ENCODE measurements at regions not wholly inside any gene's neighbourhood (a gene's known extent, or its start where the extent isn't known, plus 50 kb on each side); places are given as distances from the start of the nearest gene placed in this dataset.

DNA sequence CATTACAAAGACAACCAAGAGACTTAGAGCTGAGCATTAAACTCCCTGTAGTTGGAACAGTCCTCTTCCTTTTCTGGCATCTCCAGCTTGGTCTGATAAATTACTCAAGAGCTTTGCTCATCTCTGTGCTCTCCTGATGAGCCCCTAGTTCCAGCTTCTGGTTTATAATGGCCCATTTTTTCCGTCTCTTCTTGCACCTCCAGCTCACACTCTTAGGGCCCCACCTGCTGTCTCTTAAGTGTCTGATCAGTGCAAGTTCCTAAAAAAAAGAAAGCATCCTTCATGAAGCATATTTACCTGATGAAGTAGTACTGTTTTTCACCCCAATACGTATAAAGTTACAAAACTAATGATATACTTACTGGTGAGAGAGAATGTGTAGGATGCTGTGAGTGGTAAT lies 822.9 kb downstream of the RNF144A start:
- TF ChIP-seq, protein P1, sequence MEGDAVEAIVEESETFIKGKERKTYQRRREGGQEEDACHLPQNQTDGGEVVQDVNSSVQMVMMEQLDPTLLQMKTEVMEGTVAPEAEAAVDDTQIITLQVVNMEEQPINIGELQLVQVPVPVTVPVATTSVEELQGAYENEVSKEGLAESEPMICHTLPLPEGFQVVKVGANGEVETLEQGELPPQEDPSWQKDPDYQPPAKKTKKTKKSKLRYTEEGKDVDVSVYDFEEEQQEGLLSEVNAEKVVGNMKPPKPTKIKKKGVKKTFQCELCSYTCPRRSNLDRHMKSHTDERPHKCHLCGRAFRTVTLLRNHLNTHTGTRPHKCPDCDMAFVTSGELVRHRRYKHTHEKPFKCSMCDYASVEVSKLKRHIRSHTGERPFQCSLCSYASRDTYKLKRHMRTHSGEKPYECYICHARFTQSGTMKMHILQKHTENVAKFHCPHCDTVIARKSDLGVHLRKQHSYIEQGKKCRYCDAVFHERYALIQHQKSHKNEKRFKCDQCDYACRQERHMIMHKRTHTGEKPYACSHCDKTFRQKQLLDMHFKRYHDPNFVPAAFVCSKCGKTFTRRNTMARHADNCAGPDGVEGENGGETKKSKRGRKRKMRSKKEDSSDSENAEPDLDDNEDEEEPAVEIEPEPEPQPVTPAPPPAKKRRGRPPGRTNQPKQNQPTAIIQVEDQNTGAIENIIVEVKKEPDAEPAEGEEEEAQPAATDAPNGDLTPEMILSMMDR (IDR thresholded peaks at IDR 0.05; ENCODE audit: low read depth, low read length) = no peak
- TF ChIP-seq MYC (IDR thresholded peaks at IDR 0.05; ENCODE audit: low read depth, low read length) = no peak
- no peak overlapping the region for H3K4me3 ChIP-seq (ENCODE audit: low read depth, low read length)
- DNase-seq (ENCODE audit: low read depth) = no peak

DNA sequence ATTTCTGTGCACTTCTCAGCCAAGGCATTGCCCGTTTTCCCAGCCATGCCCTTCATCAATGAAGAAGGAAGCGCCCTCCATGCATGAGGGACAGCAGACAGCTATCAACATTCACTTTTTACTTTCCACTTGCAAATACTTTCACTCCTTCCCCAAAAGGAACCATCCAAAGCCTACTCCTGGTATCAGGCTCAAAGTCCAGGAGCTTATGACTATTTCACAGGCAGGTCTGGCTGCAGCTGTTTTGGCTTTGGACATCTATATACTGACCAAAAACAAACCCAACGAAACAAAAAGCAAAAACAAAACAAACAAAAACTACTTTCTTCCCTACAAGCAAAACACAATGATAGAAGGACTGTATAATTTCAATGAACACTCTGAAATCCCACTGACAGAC lies 825.1 kb downstream of the RNF144A start:
- DNase-seq (ENCODE audit: low read depth) = no peak
- TF ChIP-seq POLR2A (IDR thresholded peaks at IDR 0.05; ENCODE audit: extremely low read depth, insufficient read length) = no peak
- no peak overlapping the region for H3K4me3 ChIP-seq (ENCODE audit: low read depth, low read length)

DNA sequence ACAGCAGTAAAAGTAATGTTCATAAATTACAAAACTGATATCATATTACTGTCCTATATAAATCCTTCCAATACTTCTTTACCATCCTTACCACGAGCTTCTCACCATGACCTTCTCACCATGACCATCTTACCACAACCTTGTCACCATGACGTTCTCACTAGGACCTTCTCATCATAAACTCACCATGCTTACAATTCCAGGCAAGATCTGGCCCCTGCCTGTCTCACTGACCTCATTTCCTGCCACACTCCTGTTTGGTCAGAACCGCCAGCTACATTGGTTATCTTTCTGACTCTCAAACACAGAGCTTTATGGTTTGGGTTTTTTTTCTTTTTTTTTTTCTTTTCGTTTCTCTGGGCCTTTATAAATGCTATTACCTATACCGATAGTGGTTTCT lies 827.6 kb downstream of the RNF144A start:
- TF ChIP-seq, protein P1 (IDR thresholded peaks at IDR 0.05; ENCODE audit: low read depth, low read length) = no peak
- TF ChIP-seq, protein P2, sequence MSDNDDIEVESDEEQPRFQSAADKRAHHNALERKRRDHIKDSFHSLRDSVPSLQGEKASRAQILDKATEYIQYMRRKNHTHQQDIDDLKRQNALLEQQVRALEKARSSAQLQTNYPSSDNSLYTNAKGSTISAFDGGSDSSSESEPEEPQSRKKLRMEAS (IDR thresholded peaks at IDR 0.05; ENCODE audit: low read depth, low read length) = no peak
- no peak for TF ChIP-seq MYC (IDR thresholded peaks at IDR 0.05; ENCODE audit: low read depth, low read length)
- no peak for TF ChIP-seq POLR2A (IDR thresholded peaks at IDR 0.05; ENCODE audit: extremely low read depth, insufficient read length)
- no peak overlapping the region for H3K4me3 ChIP-seq (ENCODE audit: low read depth, low read length)
- no peak for DNase-seq (ENCODE audit: low read depth)

DNA sequence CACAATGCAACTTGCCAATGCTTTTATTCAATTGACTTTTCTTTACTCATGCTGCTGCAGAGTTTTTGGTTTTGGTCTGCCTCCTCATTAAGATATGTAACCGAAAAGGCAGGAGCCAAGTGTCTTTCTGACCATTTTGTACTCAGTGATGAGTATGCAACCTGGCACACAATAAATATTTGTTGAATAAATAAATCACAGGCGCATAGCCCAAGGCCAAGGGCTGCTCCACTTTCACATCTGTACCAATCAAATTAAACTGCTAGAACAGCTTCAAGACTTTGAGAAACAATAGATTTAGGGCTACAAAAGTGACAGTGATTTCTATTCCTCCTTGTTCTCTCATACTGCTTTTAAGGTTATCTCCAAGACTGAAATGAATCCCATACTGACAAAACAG lies 828.2 kb downstream of the RNF144A start:
- DNase-seq (ENCODE audit: low read depth) = no peak
- no peak for TF ChIP-seq MYC (IDR thresholded peaks at IDR 0.05; ENCODE audit: low read depth, low read length)
- no peak overlapping the region for H3K4me3 ChIP-seq (ENCODE audit: low read depth, low read length)

DNA sequence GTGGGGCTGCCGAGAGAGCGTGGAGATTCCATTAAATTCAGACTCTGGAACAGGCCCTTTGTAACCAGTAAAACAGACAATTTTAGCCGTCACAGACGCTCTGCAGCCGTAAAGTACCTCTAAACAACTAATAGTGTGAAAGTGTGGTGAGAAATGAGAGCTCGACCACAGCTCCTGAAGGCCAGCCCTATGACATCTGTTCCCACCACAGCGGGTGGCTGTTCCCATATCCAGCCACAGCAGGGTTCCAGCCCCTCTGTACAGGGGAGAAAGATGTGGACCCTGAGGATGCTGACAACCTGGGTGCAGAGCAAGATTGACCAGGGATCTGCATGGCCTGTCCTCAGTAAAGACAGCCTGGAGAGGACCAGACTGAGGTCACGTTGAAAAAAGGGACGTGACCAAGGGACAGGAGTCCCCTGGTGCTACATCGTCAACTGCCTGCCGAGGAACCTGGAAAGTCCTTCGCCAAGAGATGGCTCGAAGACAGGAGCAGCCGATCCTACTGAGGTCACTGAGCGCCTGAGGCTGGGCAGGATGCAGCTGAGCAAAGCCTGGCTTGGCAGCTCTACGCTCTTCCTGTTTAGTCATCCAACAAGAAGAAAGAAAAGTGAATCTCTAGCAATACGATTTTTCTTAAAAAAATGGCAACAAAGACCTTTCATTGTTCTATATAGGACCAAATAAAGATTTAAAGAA lies 831.7 kb downstream of the RNF144A start:
- TF ChIP-seq MYC (IDR thresholded peaks at IDR 0.05; ENCODE audit: low read depth, low read length) = no peak
- H3K4me3 ChIP-seq (ENCODE audit: low read depth, low read length) = no peak overlapping the region
- DNase-seq (ENCODE audit: low read depth) = no peak

DNA sequence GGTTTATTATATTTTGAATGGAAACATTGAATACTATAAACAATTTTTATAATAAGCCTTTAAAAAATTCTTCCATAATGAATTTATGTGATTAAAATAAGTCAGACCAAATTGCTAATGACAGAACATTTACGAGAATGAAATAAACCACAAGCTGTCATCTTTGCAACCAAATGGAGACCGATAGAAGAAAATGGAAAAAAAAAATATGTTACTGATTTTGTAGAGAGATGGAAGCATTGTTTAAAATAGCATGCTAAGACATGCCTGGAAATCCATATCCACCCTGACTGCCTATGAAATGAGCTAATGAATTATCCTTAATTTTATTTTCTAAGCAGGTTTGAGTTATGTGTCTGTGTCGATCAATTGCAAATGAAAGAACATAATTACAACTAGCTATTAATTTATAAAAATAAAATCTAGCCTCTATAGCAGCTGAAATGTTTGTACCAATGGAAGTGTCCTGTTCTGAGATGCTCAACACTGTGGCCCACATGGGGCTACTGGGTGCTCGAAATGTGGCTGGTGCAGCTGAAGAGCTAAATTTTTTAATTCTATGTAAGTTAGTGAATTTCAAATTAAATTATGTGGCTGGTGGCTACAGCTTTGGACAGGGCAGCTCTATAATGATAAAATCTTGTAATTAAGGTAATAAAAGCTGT lies 832.8 kb downstream of the RNF144A start:
- H3K4me3 ChIP-seq (ENCODE audit: low read depth, low read length) = no peak overlapping the region
- no peak for DNase-seq (ENCODE audit: low read depth)
- TF ChIP-seq MYC (IDR thresholded peaks at IDR 0.05; ENCODE audit: low read depth, low read length) (no peak), POLR2A (IDR thresholded peaks at IDR 0.05; ENCODE audit: extremely low read depth, insufficient read length) (no peak)
- TF ChIP-seq, protein P1 (IDR thresholded peaks at IDR 0.05; ENCODE audit: low read depth, low read length) = no peak
- TF ChIP-seq, protein P2 (IDR thresholded peaks at IDR 0.05; ENCODE audit: low read depth, low read length) = no peak

DNA sequence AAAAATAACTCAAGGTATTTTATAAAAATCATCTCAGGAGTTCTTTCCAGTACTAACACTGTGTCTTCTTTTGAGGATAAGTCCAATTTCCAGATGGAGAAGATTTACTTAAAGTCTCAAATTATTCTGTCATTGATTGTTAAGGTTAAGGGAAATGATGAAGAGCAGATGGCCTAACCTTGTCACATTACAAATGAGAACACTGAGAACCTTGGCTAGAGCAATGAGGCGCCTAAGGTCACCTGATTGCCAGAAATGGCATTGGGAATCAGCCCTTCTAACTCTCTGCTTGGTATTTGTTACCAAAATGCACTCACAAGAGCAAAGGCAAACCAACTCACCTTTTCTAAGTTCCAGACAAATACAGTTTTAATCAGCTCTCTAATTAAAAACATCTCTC lies 835.1 kb downstream of the RNF144A start:
- no peak for DNase-seq (ENCODE audit: low read depth)
- TF ChIP-seq MYC (IDR thresholded peaks at IDR 0.05; ENCODE audit: low read depth, low read length) = no peak
- TF ChIP-seq, protein P1 (IDR thresholded peaks at IDR 0.05; ENCODE audit: low read depth, low read length) = no peak
- TF ChIP-seq POLR2A (IDR thresholded peaks at IDR 0.05; ENCODE audit: extremely low read depth, insufficient read length) = no peak
- H3K4me3 ChIP-seq (ENCODE audit: low read depth, low read length) = no peak overlapping the region

Measured in NB4 (cell line).